Panc1 (cell line): ENCODE measurements at regions not wholly inside any gene's neighbourhood (a gene's known extent, or its start where the extent isn't known, plus 50 kb on each side); places are given as distances from the start of the nearest gene placed in this dataset.

Source experiments
- POLR2AphosphoS5 ChIP-seq: IDR thresholded peaks from 2 replicates; pipeline ENCODE4 v1.6.1; 2012; ENCODE audit warnings: mild to moderate bottlenecking, low read depth, low read length, moderate library complexity
- TCF7L2 ChIP-seq: IDR thresholded peaks from 2 replicates; pipeline ENCODE4 v1.6.1; 2011; ENCODE audit warnings: mild to moderate bottlenecking, low read depth, low read length, inconsistent platforms
- TF ChIP-seq, protein P1 (sequence below), 2 experiments: IDR thresholded peaks; 2 replicates each; pipeline ENCODE4 v1.6.1; 2011 to 2012; ENCODE audit warnings: low read depth in 2 of 2, control low read depth in 1 of 2, low read length in 1 of 2, mild to moderate bottlenecking in 1 of 2, moderate library complexity in 1 of 2; ENCODE audit not compliant: insufficient read depth in 1 of 2
- TF ChIP-seq, protein P2 (sequence below): fragments of 450-650 bp; IDR thresholded peaks from 2 replicates; pipeline ENCODE4 v1.5.1; 2017; ENCODE audit warnings: mild to moderate bottlenecking

DNA sequence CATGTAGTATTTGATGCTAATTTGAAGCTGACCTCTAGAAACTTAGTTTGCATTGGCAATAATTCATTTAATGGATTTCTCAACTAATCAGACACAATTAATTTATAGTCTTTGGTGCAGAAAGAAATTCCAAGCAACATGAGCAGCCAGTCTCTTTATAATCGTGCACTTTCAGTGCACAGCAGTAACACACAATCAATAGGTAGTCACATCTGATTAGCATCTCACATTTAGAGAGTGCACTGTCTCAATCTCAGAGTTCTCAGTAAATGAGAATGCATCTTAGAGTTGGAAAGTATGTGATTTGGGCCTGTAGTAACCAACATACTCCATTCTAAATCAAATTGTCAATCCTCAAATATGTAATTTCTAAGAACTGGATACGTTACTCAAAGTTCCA, 377.6 kb downstream of the POM121L12 start:
- TF ChIP-seq, protein P1, sequence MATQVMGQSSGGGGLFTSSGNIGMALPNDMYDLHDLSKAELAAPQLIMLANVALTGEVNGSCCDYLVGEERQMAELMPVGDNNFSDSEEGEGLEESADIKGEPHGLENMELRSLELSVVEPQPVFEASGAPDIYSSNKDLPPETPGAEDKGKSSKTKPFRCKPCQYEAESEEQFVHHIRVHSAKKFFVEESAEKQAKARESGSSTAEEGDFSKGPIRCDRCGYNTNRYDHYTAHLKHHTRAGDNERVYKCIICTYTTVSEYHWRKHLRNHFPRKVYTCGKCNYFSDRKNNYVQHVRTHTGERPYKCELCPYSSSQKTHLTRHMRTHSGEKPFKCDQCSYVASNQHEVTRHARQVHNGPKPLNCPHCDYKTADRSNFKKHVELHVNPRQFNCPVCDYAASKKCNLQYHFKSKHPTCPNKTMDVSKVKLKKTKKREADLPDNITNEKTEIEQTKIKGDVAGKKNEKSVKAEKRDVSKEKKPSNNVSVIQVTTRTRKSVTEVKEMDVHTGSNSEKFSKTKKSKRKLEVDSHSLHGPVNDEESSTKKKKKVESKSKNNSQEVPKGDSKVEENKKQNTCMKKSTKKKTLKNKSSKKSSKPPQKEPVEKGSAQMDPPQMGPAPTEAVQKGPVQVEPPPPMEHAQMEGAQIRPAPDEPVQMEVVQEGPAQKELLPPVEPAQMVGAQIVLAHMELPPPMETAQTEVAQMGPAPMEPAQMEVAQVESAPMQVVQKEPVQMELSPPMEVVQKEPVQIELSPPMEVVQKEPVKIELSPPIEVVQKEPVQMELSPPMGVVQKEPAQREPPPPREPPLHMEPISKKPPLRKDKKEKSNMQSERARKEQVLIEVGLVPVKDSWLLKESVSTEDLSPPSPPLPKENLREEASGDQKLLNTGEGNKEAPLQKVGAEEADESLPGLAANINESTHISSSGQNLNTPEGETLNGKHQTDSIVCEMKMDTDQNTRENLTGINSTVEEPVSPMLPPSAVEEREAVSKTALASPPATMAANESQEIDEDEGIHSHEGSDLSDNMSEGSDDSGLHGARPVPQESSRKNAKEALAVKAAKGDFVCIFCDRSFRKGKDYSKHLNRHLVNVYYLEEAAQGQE (IDR thresholded peaks at IDR 0.05; ENCODE audit: insufficient read depth in 1 of 2, low read depth in 2 of 2, low read length in 1 of 2), result no peak
- TF ChIP-seq, protein P2, sequence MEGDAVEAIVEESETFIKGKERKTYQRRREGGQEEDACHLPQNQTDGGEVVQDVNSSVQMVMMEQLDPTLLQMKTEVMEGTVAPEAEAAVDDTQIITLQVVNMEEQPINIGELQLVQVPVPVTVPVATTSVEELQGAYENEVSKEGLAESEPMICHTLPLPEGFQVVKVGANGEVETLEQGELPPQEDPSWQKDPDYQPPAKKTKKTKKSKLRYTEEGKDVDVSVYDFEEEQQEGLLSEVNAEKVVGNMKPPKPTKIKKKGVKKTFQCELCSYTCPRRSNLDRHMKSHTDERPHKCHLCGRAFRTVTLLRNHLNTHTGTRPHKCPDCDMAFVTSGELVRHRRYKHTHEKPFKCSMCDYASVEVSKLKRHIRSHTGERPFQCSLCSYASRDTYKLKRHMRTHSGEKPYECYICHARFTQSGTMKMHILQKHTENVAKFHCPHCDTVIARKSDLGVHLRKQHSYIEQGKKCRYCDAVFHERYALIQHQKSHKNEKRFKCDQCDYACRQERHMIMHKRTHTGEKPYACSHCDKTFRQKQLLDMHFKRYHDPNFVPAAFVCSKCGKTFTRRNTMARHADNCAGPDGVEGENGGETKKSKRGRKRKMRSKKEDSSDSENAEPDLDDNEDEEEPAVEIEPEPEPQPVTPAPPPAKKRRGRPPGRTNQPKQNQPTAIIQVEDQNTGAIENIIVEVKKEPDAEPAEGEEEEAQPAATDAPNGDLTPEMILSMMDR, result no peak
- no peak for TF ChIP-seq POLR2AphosphoS5
- TF ChIP-seq TCF7L2, result no peak
